ENCODE measurements at regions not wholly inside any gene's neighbourhood (a gene's known extent, or its start where the extent isn't known, plus 50 kb on each side); places are given as distances from the start of the nearest gene placed in this dataset.

- Histone ChIP-seq H3K9ac (ENCODE audit: insufficient read length, low read depth) (no peak overlapping the region), H3K4me3 (ENCODE audit: insufficient read length, low read depth) (no peak overlapping the region), H3K9me3 (ENCODE audit: insufficient read depth, low read length) (no peaks in the 10 kb centered on the region), H3K36me3 (ENCODE audit: insufficient read depth, insufficient read length, low read length) (no peaks in the 10 kb centered on the region), H3K27me3 (ENCODE audit: insufficient read depth, insufficient read length) (no peaks in the 10 kb centered on the region), H3K4me1 (ENCODE audit: insufficient read depth, insufficient read length) (no peaks in the 10 kb centered on the region)
- DNase-seq (ENCODE audit: low read depth, low spot score), result no peak
- TF ChIP-seq ZNF274 (IDR thresholded peaks at IDR 0.05; ENCODE audit: low read depth, low read length) (no peak), YY1 (IDR thresholded peaks at IDR 0.05; ENCODE audit: insufficient read depth, insufficient read length) (no peak), SUZ12 (IDR thresholded peaks at IDR 0.05; ENCODE audit: extremely low read depth, insufficient read depth, insufficient read length) (no peak)
These were observed 179.5 kb downstream of the REEP3 start for GRCh38 chr10:63700631-63701156.

GRCh38 chr10:63702092-63702491 lies 180.9 kb downstream of the REEP3 start:
- no peak overlapping the region for H3K9ac ChIP-seq (ENCODE audit: insufficient read length, low read depth)
- no peak overlapping the region for H3K4me3 ChIP-seq (ENCODE audit: insufficient read length, low read depth)
- no peaks in the 10 kb centered on the region for H3K27me3 ChIP-seq (ENCODE audit: insufficient read depth, insufficient read length)
- H3K4me1 ChIP-seq (ENCODE audit: insufficient read depth, insufficient read length), result no peaks in the 10 kb centered on the region
- no peaks in the 10 kb centered on the region for H3K36me3 ChIP-seq (ENCODE audit: insufficient read depth, insufficient read length, low read length)
- no peaks in the 10 kb centered on the region for H3K9me3 ChIP-seq (ENCODE audit: insufficient read depth, low read length)
- no peak for TF ChIP-seq SUZ12 (IDR thresholded peaks at IDR 0.05; ENCODE audit: extremely low read depth, insufficient read depth, insufficient read length)
- TF ChIP-seq YY1 (IDR thresholded peaks at IDR 0.05; ENCODE audit: insufficient read depth, insufficient read length), result no peak
- no peak for TF ChIP-seq ZNF274 (IDR thresholded peaks at IDR 0.05; ENCODE audit: low read depth, low read length)
- no peak for DNase-seq (ENCODE audit: low read depth, low spot score)

GRCh38 chr10:63703113-63703670 lies 182.0 kb downstream of the REEP3 start:
- TF ChIP-seq YY1 (IDR thresholded peaks at IDR 0.05; ENCODE audit: insufficient read depth, insufficient read length), result no peak
- TF ChIP-seq ZNF274 (IDR thresholded peaks at IDR 0.05; ENCODE audit: low read depth, low read length), result no peak
- no peak for TF ChIP-seq SUZ12 (IDR thresholded peaks at IDR 0.05; ENCODE audit: extremely low read depth, insufficient read depth, insufficient read length)
- H3K4me1 ChIP-seq (ENCODE audit: insufficient read depth, insufficient read length), result no peaks in the 10 kb centered on the region
- H3K4me3 ChIP-seq (ENCODE audit: insufficient read length, low read depth), result no peak overlapping the region
- no peaks in the 10 kb centered on the region for H3K36me3 ChIP-seq (ENCODE audit: insufficient read depth, insufficient read length, low read length)
- no peaks in the 10 kb centered on the region for H3K27me3 ChIP-seq (ENCODE audit: insufficient read depth, insufficient read length)
- no peak overlapping the region for H3K9ac ChIP-seq (ENCODE audit: insufficient read length, low read depth)
- no peaks in the 10 kb centered on the region for H3K9me3 ChIP-seq (ENCODE audit: insufficient read depth, low read length)
- no peak for DNase-seq (ENCODE audit: low read depth, low spot score)

GRCh38 chr10:63703740-63704345 lies 182.6 kb downstream of the REEP3 start:
- no peaks in the 10 kb centered on the region for H3K36me3 ChIP-seq (ENCODE audit: insufficient read depth, insufficient read length, low read length)
- H3K4me3 ChIP-seq (ENCODE audit: insufficient read length, low read depth), result no peak overlapping the region
- no peak overlapping the region for H3K9ac ChIP-seq (ENCODE audit: insufficient read length, low read depth)
- H3K27me3 ChIP-seq (ENCODE audit: insufficient read depth, insufficient read length), result no peaks in the 10 kb centered on the region
- DNase-seq (ENCODE audit: low read depth, low spot score), result no peak
- no peak for TF ChIP-seq SUZ12 (IDR thresholded peaks at IDR 0.05; ENCODE audit: extremely low read depth, insufficient read depth, insufficient read length)
- no peak for TF ChIP-seq ZNF274 (IDR thresholded peaks at IDR 0.05; ENCODE audit: low read depth, low read length)
- TF ChIP-seq YY1 (IDR thresholded peaks at IDR 0.05; ENCODE audit: insufficient read depth, insufficient read length), result no peak
- H3K4me1 ChIP-seq (ENCODE audit: insufficient read depth, insufficient read length), result no peaks in the 10 kb centered on the region
- H3K9me3 ChIP-seq (ENCODE audit: insufficient read depth, low read length), result no peaks in the 10 kb centered on the region

- no peak overlapping the region for H3K4me3 ChIP-seq (ENCODE audit: insufficient read length, low read depth)
- no peak overlapping the region for H3K9ac ChIP-seq (ENCODE audit: insufficient read length, low read depth)
- DNase-seq (ENCODE audit: low read depth, low spot score), result no peak
- H3K4me1 ChIP-seq (ENCODE audit: insufficient read depth, insufficient read length), result peaks cover 8% of the 10 kb centered on the region
- peaks cover 7% of the 10 kb centered on the region for H3K27me3 ChIP-seq (ENCODE audit: insufficient read depth, insufficient read length)
- no peaks in the 10 kb centered on the region for H3K36me3 ChIP-seq (ENCODE audit: insufficient read depth, insufficient read length, low read length)
- H3K9me3 ChIP-seq (ENCODE audit: insufficient read depth, low read length), result no peaks in the 10 kb centered on the region
- TF ChIP-seq YY1 (IDR thresholded peaks at IDR 0.05; ENCODE audit: insufficient read depth, insufficient read length) (no peak), SUZ12 (IDR thresholded peaks at IDR 0.05; ENCODE audit: extremely low read depth, insufficient read depth, insufficient read length) (no peak), ZNF274 (IDR thresholded peaks at IDR 0.05; ENCODE audit: low read depth, low read length) (no peak)
These were observed 186.2 kb downstream of the REEP3 start for GRCh38 chr10:63707254-63707910.

- no peak for DNase-seq (ENCODE audit: low read depth, low spot score)
- Histone ChIP-seq H3K4me3 (ENCODE audit: insufficient read length, low read depth) (no peak overlapping the region), H3K36me3 (ENCODE audit: insufficient read depth, insufficient read length, low read length) (no peaks in the 10 kb centered on the region), H3K4me1 (ENCODE audit: insufficient read depth, insufficient read length) (peaks cover 11% of the 10 kb centered on the region), H3K9ac (ENCODE audit: insufficient read length, low read depth) (no peak overlapping the region), H3K9me3 (ENCODE audit: insufficient read depth, low read length) (no peaks in the 10 kb centered on the region), H3K27me3 (ENCODE audit: insufficient read depth, insufficient read length) (peaks cover 7% of the 10 kb centered on the region)
- TF ChIP-seq YY1 (IDR thresholded peaks at IDR 0.05; ENCODE audit: insufficient read depth, insufficient read length), result no peak
- TF ChIP-seq SUZ12 (IDR thresholded peaks at IDR 0.05; ENCODE audit: extremely low read depth, insufficient read depth, insufficient read length), result no peak
- no peak for TF ChIP-seq ZNF274 (IDR thresholded peaks at IDR 0.05; ENCODE audit: low read depth, low read length)
These were observed 187.2 kb downstream of the REEP3 start for GRCh38 chr10:63708421-63708820.

GRCh38 chr10:63710703-63711102 lies 189.5 kb downstream of the REEP3 start:
- Histone ChIP-seq H3K9me3 (ENCODE audit: insufficient read depth, low read length) (no peaks in the 10 kb centered on the region), H3K4me3 (ENCODE audit: insufficient read length, low read depth) (no peak overlapping the region), H3K9ac (ENCODE audit: insufficient read length, low read depth) (no peak overlapping the region), H3K27me3 (ENCODE audit: insufficient read depth, insufficient read length) (peaks cover 7% of the 10 kb centered on the region), H3K36me3 (ENCODE audit: insufficient read depth, insufficient read length, low read length) (no peaks in the 10 kb centered on the region), H3K4me1 (ENCODE audit: insufficient read depth, insufficient read length) (peaks cover 11% of the 10 kb centered on the region)
- no peak for DNase-seq (ENCODE audit: low read depth, low spot score)
- TF ChIP-seq YY1 (IDR thresholded peaks at IDR 0.05; ENCODE audit: insufficient read depth, insufficient read length) (no peak), SUZ12 (IDR thresholded peaks at IDR 0.05; ENCODE audit: extremely low read depth, insufficient read depth, insufficient read length) (no peak), ZNF274 (IDR thresholded peaks at IDR 0.05; ENCODE audit: low read depth, low read length) (no peak)

Data from NT2/D1 (cell line).